HFFc6 (cell line): ENCODE measurements at regions not wholly inside any gene's neighbourhood (a gene's known extent, or its start where the extent isn't known, plus 50 kb on each side); places are given as distances from the start of the nearest gene placed in this dataset.
"Not testable (repeated sequence)": the region's sequence is repeated elsewhere in the genome, so short reads cannot be mapped to it uniquely, and the experiment has no call there.

ENCODE experiments used
- DNase-seq: peaks from one replicate; pipeline ENCODE4 v3.0.0-alpha.2; 2018
- H3K27ac Mint-ChIP-seq: 2 replicates; pipeline ENCODE4 v1.8.0; 2020; ENCODE audit warnings: mild to moderate bottlenecking, mixed read lengths
- H3K27me3 Mint-ChIP-seq: 2 replicates; pipeline ENCODE4 v1.8.0; 2021; ENCODE audit warnings: mild to moderate bottlenecking, moderate library complexity, mixed read lengths; ENCODE audit not compliant: insufficient read depth
- H3K36me3 Mint-ChIP-seq: 2 replicates; pipeline ENCODE4 v1.8.0; 2021; ENCODE audit warnings: low read depth, mixed read lengths
- H3K4me1 Mint-ChIP-seq: 2 replicates; pipeline ENCODE4 v1.8.0; 2020; ENCODE audit warnings: low read depth, mixed read lengths
- H3K4me3 Mint-ChIP-seq: 2 replicates; pipeline ENCODE4 v1.8.0; 2020; ENCODE audit warnings: mild to moderate bottlenecking, moderate library complexity, mixed read lengths
- H3K9me3 Mint-ChIP-seq: 2 replicates; pipeline ENCODE4 v1.8.0; 2020; ENCODE audit warnings: mild to moderate bottlenecking, mixed read lengths
- CTCF ChIP-seq: fragments of 200-600 bp; sonication (generic); IDR thresholded peaks from 2 replicates; pipeline ENCODE4 v1.5.0; 2021; ENCODE audit warnings: antibody characterized with exemption, mild to moderate bottlenecking

- Mint-ChIP-seq H3K36me3 (no peaks in the 10 kb centered on the region), H3K4me3 (no peak overlapping the region), H3K27me3 (peaks cover 27% of the 10 kb centered on the region), H3K4me1 (no peaks in the 10 kb centered on the region; the same call in 1 of the 2 replicates), H3K27ac (no peak overlapping the region), H3K9me3 (no peaks in the 10 kb centered on the region)
- no peak for TF ChIP-seq CTCF
- no peak for DNase-seq
Measured at GRCh38 chr11:122406466-122406865, 249.1 kb upstream of the UBASH3B start.

- DNase-seq: no peak
- no peaks in the 10 kb centered on the region for H3K36me3 Mint-ChIP-seq
- no peak overlapping the region for H3K4me3 Mint-ChIP-seq
- no peak for TF ChIP-seq CTCF
- no peaks in the 10 kb centered on the region for H3K9me3 Mint-ChIP-seq
- H3K27ac Mint-ChIP-seq: no peak overlapping the region
- H3K27me3 Mint-ChIP-seq: peaks cover 26% of the 10 kb centered on the region
- no peaks in the 10 kb centered on the region; the same call in 1 of the 2 replicates for H3K4me1 Mint-ChIP-seq
Measured at GRCh38 chr11:122405547-122406341, 249.8 kb upstream of the UBASH3B start.

GRCh38 chr11:122404571-122404970 is 251.0 kb upstream of the UBASH3B start:
- Mint-ChIP-seq H3K27me3 (peaks cover 25% of the 10 kb centered on the region), H3K9me3 (no peaks in the 10 kb centered on the region), H3K4me3 (no peak overlapping the region), H3K36me3 (no peaks in the 10 kb centered on the region), H3K4me1 (no peaks in the 10 kb centered on the region; the same call in 1 of the 2 replicates), H3K27ac (no peak overlapping the region)
- TF ChIP-seq CTCF: no peak
- no peak for DNase-seq

- not testable (repeated sequence) for H3K27ac Mint-ChIP-seq, DNase-seq, H3K4me3 Mint-ChIP-seq, H3K9me3 Mint-ChIP-seq, H3K36me3 Mint-ChIP-seq, H3K4me1 Mint-ChIP-seq
- H3K27me3 Mint-ChIP-seq: peaks cover 18% of the 10 kb centered on the region
Measured at GRCh38 chr11:122401581-122401980, 253.9 kb upstream of the UBASH3B start.

GRCh38 chr11:122399375-122399774 is 256.1 kb upstream of the UBASH3B start:
- Mint-ChIP-seq H3K27ac (no peak overlapping the region), H3K9me3 (no peaks in the 10 kb centered on the region), H3K4me1 (no peaks in the 10 kb centered on the region), H3K36me3 (no peaks in the 10 kb centered on the region), H3K4me3 (no peak overlapping the region), H3K27me3 (peaks cover 15% of the 10 kb centered on the region)
- no peak for TF ChIP-seq CTCF
- DNase-seq: no peak

GRCh38 chr11:122398851-122399250 is 256.7 kb upstream of the UBASH3B start:
- no peak overlapping the region for H3K4me3 Mint-ChIP-seq
- H3K27me3 Mint-ChIP-seq: peaks cover 16% of the 10 kb centered on the region
- TF ChIP-seq CTCF: no peak
- H3K4me1 Mint-ChIP-seq: no peaks in the 10 kb centered on the region
- no peaks in the 10 kb centered on the region for H3K36me3 Mint-ChIP-seq
- DNase-seq: no peak
- no peak overlapping the region for H3K27ac Mint-ChIP-seq
- no peaks in the 10 kb centered on the region for H3K9me3 Mint-ChIP-seq
